ENCODE measurements at regions not wholly inside any gene's neighbourhood (a gene's known extent, or its start where the extent isn't known, plus 50 kb on each side); places are given as distances from the start of the nearest gene placed in this dataset.

GRCh38 chr2:121873864-121874263 is 118.4 kb downstream of the TSN start:
- CTCF ChIA-PET: no interaction called here
- Mint-ChIP-seq H3K36me3 (no peaks in the 10 kb centered on the region), H3K4me3 (no peak overlapping the region), H3K4me1 (no peaks in the 10 kb centered on the region), H3K9me3 (no peaks in the 10 kb centered on the region), H3K27me3 (peaks cover 19% of the 10 kb centered on the region), H3K27ac (no peak overlapping the region)
- DNase-seq: no peak

- CTCF ChIA-PET: no interaction called here
- H3K4me1 Mint-ChIP-seq: no peaks in the 10 kb centered on the region
- H3K9me3 Mint-ChIP-seq: no peaks in the 10 kb centered on the region
- DNase-seq: no peak
- H3K27me3 Mint-ChIP-seq: peaks cover 15% of the 10 kb centered on the region
- no peak overlapping the region for H3K27ac Mint-ChIP-seq
- H3K36me3 Mint-ChIP-seq: no peaks in the 10 kb centered on the region
- H3K4me3 Mint-ChIP-seq: no peak overlapping the region
These were observed 120.2 kb downstream of the TSN start for GRCh38 chr2:121875585-121876185.

GRCh38 chr2:121877366-121877765 is 121.9 kb downstream of the TSN start:
- H3K36me3 Mint-ChIP-seq: no peaks in the 10 kb centered on the region
- no peak for DNase-seq
- H3K27me3 Mint-ChIP-seq: peaks cover 20% of the 10 kb centered on the region
- no peak overlapping the region for H3K4me3 Mint-ChIP-seq
- no peaks in the 10 kb centered on the region for H3K4me1 Mint-ChIP-seq
- H3K9me3 Mint-ChIP-seq: no peaks in the 10 kb centered on the region
- CTCF ChIA-PET: no interaction called here
- no peak overlapping the region for H3K27ac Mint-ChIP-seq

- Mint-ChIP-seq H3K27me3 (peaks cover 11% of the 10 kb centered on the region), H3K4me1 (no peaks in the 10 kb centered on the region), H3K4me3 (no peak overlapping the region), H3K36me3 (no peaks in the 10 kb centered on the region), H3K9me3 (no peaks in the 10 kb centered on the region), H3K27ac (no peak overlapping the region)
- DNase-seq: no peak
- CTCF ChIA-PET: no interaction called here
These were observed 124.8 kb downstream of the TSN start for GRCh38 chr2:121880283-121880682.

- Mint-ChIP-seq H3K4me3 (no peak overlapping the region), H3K36me3 (no peaks in the 10 kb centered on the region), H3K4me1 (no peaks in the 10 kb centered on the region), H3K9me3 (no peaks in the 10 kb centered on the region), H3K27ac (no peak overlapping the region), H3K27me3 (peaks cover 10% of the 10 kb centered on the region)
- no peak for DNase-seq
- CTCF ChIA-PET: no interaction called here
These were observed 125.6 kb downstream of the TSN start for GRCh38 chr2:121881038-121881437.

GRCh38 chr2:121881950-121882349 is 126.5 kb downstream of the TSN start:
- no peak overlapping the region for H3K4me3 Mint-ChIP-seq
- CTCF ChIA-PET: no interaction called here
- no peaks in the 10 kb centered on the region for H3K4me1 Mint-ChIP-seq
- H3K27me3 Mint-ChIP-seq: peaks cover 10% of the 10 kb centered on the region
- H3K27ac Mint-ChIP-seq: no peak overlapping the region
- no peak for DNase-seq
- no peaks in the 10 kb centered on the region for H3K36me3 Mint-ChIP-seq
- no peaks in the 10 kb centered on the region for H3K9me3 Mint-ChIP-seq

- Mint-ChIP-seq H3K4me1 (no peaks in the 10 kb centered on the region), H3K4me3 (no peak overlapping the region), H3K27ac (no peak overlapping the region), H3K9me3 (no peaks in the 10 kb centered on the region), H3K27me3 (peaks cover 10% of the 10 kb centered on the region), H3K36me3 (no peaks in the 10 kb centered on the region)
- CTCF ChIA-PET: no interaction called here
- DNase-seq: no peak
These were observed 128.6 kb downstream of the TSN start for GRCh38 chr2:121884078-121884477.

GRCh38 chr2:121884511-121884921 is 129.1 kb downstream of the TSN start:
- Mint-ChIP-seq H3K36me3 (no peaks in the 10 kb centered on the region), H3K27me3 (peaks cover 10% of the 10 kb centered on the region), H3K4me1 (no peaks in the 10 kb centered on the region), H3K27ac (no peak overlapping the region), H3K4me3 (no peak overlapping the region), H3K9me3 (no peaks in the 10 kb centered on the region)
- CTCF ChIA-PET: no interaction called here
- no peak for DNase-seq

- CTCF ChIA-PET: no interaction called here
- Mint-ChIP-seq H3K9me3 (no peaks in the 10 kb centered on the region), H3K27ac (no peak overlapping the region), H3K4me1 (no peaks in the 10 kb centered on the region), H3K4me3 (no peak overlapping the region), H3K36me3 (no peaks in the 10 kb centered on the region), H3K27me3 (peaks cover 10% of the 10 kb centered on the region)
- DNase-seq: no peak
These were observed 130.6 kb downstream of the TSN start for GRCh38 chr2:121886059-121886458.

- CTCF ChIA-PET: no interaction called here
- no peaks in the 10 kb centered on the region for H3K36me3 Mint-ChIP-seq
- peaks cover 5% of the 10 kb centered on the region for H3K27me3 Mint-ChIP-seq
- no peaks in the 10 kb centered on the region for H3K4me1 Mint-ChIP-seq
- no peak overlapping the region for H3K27ac Mint-ChIP-seq
- no peak overlapping the region for H3K4me3 Mint-ChIP-seq
- no peaks in the 10 kb centered on the region for H3K9me3 Mint-ChIP-seq
- DNase-seq: no peak
These were observed 132.2 kb downstream of the TSN start for GRCh38 chr2:121887513-121888188.

GRCh38 chr2:121888189-121888557 is 132.7 kb downstream of the TSN start:
- Mint-ChIP-seq H3K27me3 (peaks cover 5% of the 10 kb centered on the region), H3K4me1 (no peaks in the 10 kb centered on the region), H3K36me3 (no peaks in the 10 kb centered on the region), H3K27ac (no peak overlapping the region), H3K9me3 (no peaks in the 10 kb centered on the region), H3K4me3 (no peak overlapping the region)
- CTCF ChIA-PET: interaction anchor here (0.7 kb wide), 1 partner anchor 247 kb away, joined by 3 read pairs; no protein-coding TSS in a partner anchor
- no peak for DNase-seq

- peaks cover 5% of the 10 kb centered on the region for H3K27me3 Mint-ChIP-seq
- H3K36me3 Mint-ChIP-seq: no peaks in the 10 kb centered on the region
- CTCF ChIA-PET: no interaction called here
- H3K9me3 Mint-ChIP-seq: no peaks in the 10 kb centered on the region
- no peaks in the 10 kb centered on the region for H3K4me1 Mint-ChIP-seq
- DNase-seq: no peak
- no peak overlapping the region for H3K27ac Mint-ChIP-seq
- no peak overlapping the region for H3K4me3 Mint-ChIP-seq
These were observed 134.6 kb downstream of the TSN start for GRCh38 chr2:121890041-121890440.

- CTCF ChIA-PET: no interaction called here
- H3K36me3 Mint-ChIP-seq: no peaks in the 10 kb centered on the region
- no peaks in the 10 kb centered on the region for H3K4me1 Mint-ChIP-seq
- H3K4me3 Mint-ChIP-seq: no peak overlapping the region
- H3K9me3 Mint-ChIP-seq: no peaks in the 10 kb centered on the region
- H3K27me3 Mint-ChIP-seq: no peaks in the 10 kb centered on the region
- DNase-seq: no peak
- H3K27ac Mint-ChIP-seq: no peak overlapping the region
These were observed 140.5 kb downstream of the TSN start for GRCh38 chr2:121895723-121896571.

- CTCF ChIA-PET: interaction anchor here (0.7 to 0.8 kb wide), 3 partner anchors 9 to 30 kb away, joined by 3 to 5 read pairs (median 3); no protein-coding TSS in a partner anchor
- Mint-ChIP-seq H3K9me3 (no peaks in the 10 kb centered on the region), H3K27ac (no peak overlapping the region), H3K27me3 (no peaks in the 10 kb centered on the region), H3K4me1 (no peaks in the 10 kb centered on the region), H3K4me3 (no peak overlapping the region), H3K36me3 (no peaks in the 10 kb centered on the region)
- DNase-seq: peak; percentile 25
These were observed 142.0 kb downstream of the TSN start for GRCh38 chr2:121897335-121897970.

All from activated naive CD4-positive, alpha-beta T cell treated with anti-CD3 and anti-CD28 coated beads, Interleukin-2, amount 10 ng/mL, durations not matched to agents 7 days and 5 days (primary cell).